ENCODE measurements at regions not wholly inside any gene's neighbourhood (a gene's known extent, or its start where the extent isn't known, plus 50 kb on each side); places are given as distances from the start of the nearest gene placed in this dataset.

DNA sequence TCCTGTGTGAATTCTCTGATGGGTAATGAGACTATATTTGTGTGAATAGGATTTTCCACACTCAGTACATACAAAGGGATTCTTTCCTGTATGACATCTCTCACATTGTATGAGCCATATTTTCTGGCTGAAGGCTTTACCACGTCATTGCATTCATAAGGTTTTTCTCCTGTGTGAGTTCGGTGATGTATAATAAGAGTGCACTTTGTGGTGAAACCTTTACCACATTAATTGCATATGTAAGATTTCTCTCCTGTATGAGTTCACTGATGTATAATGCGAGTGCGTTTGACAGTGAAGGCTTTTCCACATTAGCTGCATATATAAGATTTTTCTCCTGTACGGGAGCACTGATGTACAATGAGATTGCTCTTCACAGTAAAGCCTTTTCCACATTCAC lies 455.4 kb upstream of the CNTN5 start:
- intact Hi-C loops (cut with DNase I; ENCODE audit: low total_unique reads): no loop called here
- TF ChIP-seq, protein P1, sequence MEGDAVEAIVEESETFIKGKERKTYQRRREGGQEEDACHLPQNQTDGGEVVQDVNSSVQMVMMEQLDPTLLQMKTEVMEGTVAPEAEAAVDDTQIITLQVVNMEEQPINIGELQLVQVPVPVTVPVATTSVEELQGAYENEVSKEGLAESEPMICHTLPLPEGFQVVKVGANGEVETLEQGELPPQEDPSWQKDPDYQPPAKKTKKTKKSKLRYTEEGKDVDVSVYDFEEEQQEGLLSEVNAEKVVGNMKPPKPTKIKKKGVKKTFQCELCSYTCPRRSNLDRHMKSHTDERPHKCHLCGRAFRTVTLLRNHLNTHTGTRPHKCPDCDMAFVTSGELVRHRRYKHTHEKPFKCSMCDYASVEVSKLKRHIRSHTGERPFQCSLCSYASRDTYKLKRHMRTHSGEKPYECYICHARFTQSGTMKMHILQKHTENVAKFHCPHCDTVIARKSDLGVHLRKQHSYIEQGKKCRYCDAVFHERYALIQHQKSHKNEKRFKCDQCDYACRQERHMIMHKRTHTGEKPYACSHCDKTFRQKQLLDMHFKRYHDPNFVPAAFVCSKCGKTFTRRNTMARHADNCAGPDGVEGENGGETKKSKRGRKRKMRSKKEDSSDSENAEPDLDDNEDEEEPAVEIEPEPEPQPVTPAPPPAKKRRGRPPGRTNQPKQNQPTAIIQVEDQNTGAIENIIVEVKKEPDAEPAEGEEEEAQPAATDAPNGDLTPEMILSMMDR (IDR thresholded peaks at IDR 0.05): no peak
- Histone ChIP-seq H3K4me3 (no peak overlapping the region), H3K36me3 (no peaks in the 10 kb centered on the region), H3K4me1 (no peaks in the 10 kb centered on the region), H3K27ac (no peak overlapping the region), H3K9me3 (no peaks in the 10 kb centered on the region), H3K27me3 (no peaks in the 10 kb centered on the region)
- no peak for DNase-seq

DNA sequence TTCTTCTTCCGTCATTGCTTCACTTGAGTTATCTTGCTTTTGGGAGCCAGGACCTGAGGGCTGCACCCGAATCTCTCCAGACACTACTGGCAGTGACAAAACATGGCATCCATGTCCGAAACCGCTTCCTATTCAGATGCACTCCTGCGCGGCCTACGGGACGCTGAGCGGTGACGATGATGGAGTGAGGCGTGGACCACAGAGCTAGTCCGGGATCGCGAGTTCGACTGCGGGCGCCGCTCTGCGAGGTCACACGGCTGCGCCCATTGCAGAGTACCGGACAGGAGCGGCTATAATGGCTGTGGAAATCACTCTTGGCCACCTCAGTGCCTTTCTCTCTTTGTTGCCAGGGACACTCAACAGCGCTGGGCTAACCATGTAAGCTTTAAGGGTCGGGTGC lies 453.8 kb upstream of the CNTN5 start:
- Histone ChIP-seq H3K4me3 (no peak overlapping the region), H3K36me3 (no peaks in the 10 kb centered on the region), H3K27me3 (no peaks in the 10 kb centered on the region), H3K27ac (no peak overlapping the region), H3K9me3 (no peaks in the 10 kb centered on the region), H3K4me1 (no peaks in the 10 kb centered on the region)
- TF ChIP-seq, protein P1 (IDR thresholded peaks at IDR 0.05): no peak
- intact Hi-C loops (cut with DNase I; ENCODE audit: low total_unique reads): no loop called here
- no peak for DNase-seq

DNA sequence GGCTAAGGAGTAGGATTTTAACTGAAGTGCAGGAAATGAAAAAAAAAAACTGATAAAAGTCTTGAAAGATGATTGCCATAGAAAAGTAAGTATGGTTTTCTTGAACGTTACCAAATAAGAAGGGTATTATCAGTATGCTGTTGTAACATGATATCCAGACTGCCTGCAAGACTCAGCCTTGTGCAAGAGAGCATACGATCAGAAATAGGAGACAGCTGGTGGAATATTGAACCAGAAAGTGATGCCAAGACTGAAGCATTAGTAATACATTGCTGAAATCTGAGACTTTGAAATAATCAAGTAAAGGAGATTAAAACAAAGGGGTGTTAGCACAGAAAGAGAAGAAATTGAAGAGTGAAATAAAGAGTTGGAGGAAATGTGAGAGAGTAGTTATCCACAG lies 452.7 kb upstream of the CNTN5 start:
- Histone ChIP-seq H3K27me3 (no peaks in the 10 kb centered on the region), H3K9me3 (no peaks in the 10 kb centered on the region), H3K27ac (no peak overlapping the region), H3K4me1 (no peaks in the 10 kb centered on the region), H3K4me3 (no peak overlapping the region), H3K36me3 (no peaks in the 10 kb centered on the region)
- TF ChIP-seq, protein P1 (IDR thresholded peaks at IDR 0.05): no peak
- intact Hi-C loops (cut with DNase I; ENCODE audit: low total_unique reads): no loop called here
- DNase-seq: no peak

DNA sequence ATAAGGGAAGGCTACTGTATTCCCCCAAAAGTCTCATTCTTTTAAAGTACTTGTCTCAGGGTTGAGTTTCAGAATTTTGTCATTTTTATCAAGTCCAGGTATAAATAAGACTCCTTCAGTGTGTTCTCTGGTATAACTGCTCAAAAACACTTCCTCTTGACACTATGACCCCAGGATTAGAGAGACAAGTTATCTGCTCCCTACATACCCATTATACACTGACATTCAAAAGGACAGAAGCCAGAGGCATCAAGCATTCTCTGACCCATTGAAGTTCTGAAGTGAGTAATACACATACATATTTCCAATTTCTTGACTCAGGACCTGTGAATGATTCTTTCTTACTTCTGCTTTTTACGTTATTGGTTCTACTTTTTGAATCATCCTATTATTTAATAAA lies 447.8 kb upstream of the CNTN5 start:
- H3K4me3 ChIP-seq: no peak overlapping the region
- intact Hi-C loops (cut with DNase I; ENCODE audit: low total_unique reads): no loop called here
- H3K27ac ChIP-seq: no peak overlapping the region
- no peaks in the 10 kb centered on the region for H3K9me3 ChIP-seq
- TF ChIP-seq, protein P1 (IDR thresholded peaks at IDR 0.05): no peak
- no peaks in the 10 kb centered on the region for H3K36me3 ChIP-seq
- no peak for DNase-seq
- H3K27me3 ChIP-seq: no peaks in the 10 kb centered on the region
- no peaks in the 10 kb centered on the region for H3K4me1 ChIP-seq

DNA sequence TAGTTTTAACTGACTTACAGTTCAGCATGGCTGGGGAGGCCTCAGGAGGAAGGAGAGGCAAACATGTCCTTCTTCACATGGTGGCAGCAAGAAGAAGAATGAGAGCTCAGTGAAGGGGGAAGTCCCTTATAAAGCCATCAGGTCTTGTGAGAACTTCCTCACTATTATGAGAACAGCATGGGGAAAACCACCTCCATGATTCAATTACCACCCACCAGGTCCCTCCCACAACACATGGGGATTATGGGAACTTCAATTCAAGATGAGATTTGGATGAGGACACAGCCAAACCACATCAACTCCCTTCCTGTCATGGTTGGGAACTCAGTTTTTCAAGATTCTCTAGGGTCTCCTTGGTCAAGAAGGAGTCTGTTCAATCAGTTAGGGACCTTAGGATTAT lies 432.9 kb upstream of the CNTN5 start:
- Histone ChIP-seq H3K9me3 (no peaks in the 10 kb centered on the region), H3K4me3 (no peak overlapping the region), H3K36me3 (no peaks in the 10 kb centered on the region), H3K27me3 (no peaks in the 10 kb centered on the region), H3K27ac (no peak overlapping the region), H3K4me1 (no peaks in the 10 kb centered on the region)
- TF ChIP-seq, protein P1 (IDR thresholded peaks at IDR 0.05): no peak
- no peak for DNase-seq
- intact Hi-C loops (cut with DNase I; ENCODE audit: low total_unique reads): no loop called here

DNA sequence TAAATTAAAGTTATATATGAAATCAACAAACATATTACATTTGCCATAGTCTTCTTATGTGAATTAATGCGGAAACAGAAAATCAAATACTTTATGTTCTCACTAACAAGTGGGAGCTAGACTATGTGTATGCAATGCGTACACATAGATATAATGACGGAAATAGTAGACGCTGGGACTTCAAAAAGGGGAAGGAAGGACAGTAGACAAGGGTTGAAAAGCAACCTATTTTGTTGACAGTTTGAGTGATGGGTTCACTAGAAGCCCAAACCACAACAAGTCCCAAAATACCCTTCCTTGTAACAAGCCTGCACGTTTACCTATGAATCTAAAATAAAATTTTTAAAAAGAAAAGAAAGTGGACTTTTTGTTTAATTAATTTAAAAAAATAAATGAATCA lies 430.8 kb upstream of the CNTN5 start:
- no peak overlapping the region for H3K4me3 ChIP-seq
- TF ChIP-seq, protein P1 (IDR thresholded peaks at IDR 0.05): no peak
- H3K27ac ChIP-seq: no peak overlapping the region
- H3K36me3 ChIP-seq: no peaks in the 10 kb centered on the region
- H3K27me3 ChIP-seq: no peaks in the 10 kb centered on the region
- intact Hi-C loops (cut with DNase I; ENCODE audit: low total_unique reads): no loop called here
- no peaks in the 10 kb centered on the region for H3K9me3 ChIP-seq
- no peak for DNase-seq
- H3K4me1 ChIP-seq: no peaks in the 10 kb centered on the region

Measured in tibial artery (tissue), 4 donors.